GM20431 (cell line): ENCODE measurements at regions not wholly inside any gene's neighbourhood (a gene's known extent, or its start where the extent isn't known, plus 50 kb on each side); places are given as distances from the start of the nearest gene placed in this dataset.
"Not testable (repeated sequence)": the region's sequence is repeated elsewhere in the genome, so short reads cannot be mapped to it uniquely, and the experiment has no call there.

Experiments
- in situ Hi-C: fragments of 300-500 bp; cut with MseI, MboI; formaldehyde crosslinking; loops from one replicate; pipeline ENCODE4 v1.15.0; 2020; ENCODE audit warnings: low sequenced_read_pairs; ENCODE audit not compliant: unreplicated experiment

DNA sequence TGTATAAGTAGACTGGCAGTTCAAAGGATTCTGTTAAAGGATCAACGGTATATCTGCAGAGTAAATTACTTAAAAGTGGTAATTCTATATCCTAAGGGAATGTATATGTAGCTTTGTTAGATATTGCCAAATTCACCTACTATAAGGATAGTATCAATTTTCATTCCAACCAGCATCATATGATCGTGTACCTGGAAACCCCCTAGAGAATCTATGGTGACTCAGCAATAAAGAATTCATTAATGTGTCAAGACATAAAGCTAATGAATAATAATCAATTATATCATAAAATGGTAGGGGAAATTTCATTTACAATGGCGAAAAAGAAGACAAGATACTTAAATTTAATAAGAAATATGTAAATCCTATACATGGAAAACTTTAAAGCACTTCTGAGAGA lies 234.1 kb upstream of the ACTBL2 start:
- in situ Hi-C loops = no loop called here

DNA sequence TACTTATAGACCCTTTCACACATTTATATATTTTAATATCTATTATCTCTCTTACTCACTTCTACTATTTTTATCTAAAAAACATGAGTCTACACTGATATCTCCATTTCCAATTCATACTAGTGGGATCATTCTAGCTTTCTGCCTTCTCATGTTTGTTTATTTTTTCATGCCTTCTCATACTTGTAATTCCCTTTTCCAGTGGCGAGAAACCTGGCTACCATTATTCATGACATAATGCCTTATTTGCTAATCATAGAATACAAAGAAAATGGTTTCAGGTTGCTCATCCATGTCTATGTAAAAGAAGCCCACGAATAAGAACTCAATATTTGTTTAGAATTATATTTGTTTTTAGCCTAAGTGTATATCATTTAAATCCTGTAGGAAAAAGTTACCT lies 232.7 kb upstream of the ACTBL2 start:
- in situ Hi-C loops = no loop called here

DNA sequence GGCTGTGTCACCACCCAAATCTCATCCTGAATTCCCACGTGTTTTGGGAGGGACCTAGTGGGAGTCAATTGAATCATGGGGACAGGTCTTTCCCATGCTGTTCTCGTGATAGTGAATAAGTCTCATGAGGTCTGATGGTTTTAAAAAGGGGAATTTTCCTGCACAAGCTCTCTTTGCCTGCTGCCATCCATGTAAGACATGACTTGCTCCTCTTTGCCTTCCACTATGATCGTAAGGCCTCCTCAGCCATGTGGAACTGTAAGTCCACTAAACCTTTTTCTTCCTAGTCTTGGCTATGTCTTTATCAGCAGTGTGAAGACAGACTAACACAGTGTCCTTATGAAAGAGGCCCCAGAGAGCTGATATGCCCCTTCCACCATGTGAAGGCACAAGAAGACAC lies 230.9 kb upstream of the ACTBL2 start:
- in situ Hi-C loops = not testable (repeated sequence)

DNA sequence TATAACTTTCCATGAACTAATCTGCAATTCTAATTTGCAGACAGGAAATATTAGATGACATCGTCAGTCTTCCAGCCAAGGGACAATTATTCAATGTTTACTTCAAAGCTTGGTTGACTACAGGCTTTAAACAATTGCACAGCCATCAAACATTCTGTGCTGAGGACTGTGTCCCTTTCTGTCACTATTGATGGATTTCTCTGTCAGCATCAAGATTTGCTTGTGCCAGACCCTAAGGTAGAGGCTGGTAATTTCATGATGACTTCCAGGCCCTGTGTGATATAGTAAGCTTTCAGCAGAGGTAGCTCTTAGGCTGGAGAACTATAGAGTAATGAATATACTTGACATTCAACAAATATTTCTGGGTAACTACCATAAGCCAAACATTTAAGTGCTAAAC lies 229.3 kb upstream of the ACTBL2 start:
- in situ Hi-C loops = no loop called here

DNA sequence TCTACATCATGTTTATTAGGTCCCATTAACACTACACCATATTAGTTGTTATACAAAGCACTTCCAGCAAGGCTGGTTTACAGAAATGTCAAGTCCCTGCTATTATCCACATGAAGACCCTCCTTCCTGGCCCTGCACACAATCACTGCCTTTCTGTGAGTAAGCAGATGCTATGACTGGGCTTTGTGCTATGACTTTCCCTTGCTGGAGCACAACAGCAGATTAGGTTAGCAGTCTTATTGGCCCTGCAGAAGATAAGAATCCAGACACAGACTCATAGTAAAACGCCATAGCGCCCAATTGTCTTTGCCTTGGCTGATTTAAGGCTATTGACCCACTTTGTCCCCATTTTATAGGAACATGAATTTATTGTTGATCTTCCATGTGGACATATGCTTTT lies 228.9 kb upstream of the ACTBL2 start:
- in situ Hi-C loops = no loop called here

DNA sequence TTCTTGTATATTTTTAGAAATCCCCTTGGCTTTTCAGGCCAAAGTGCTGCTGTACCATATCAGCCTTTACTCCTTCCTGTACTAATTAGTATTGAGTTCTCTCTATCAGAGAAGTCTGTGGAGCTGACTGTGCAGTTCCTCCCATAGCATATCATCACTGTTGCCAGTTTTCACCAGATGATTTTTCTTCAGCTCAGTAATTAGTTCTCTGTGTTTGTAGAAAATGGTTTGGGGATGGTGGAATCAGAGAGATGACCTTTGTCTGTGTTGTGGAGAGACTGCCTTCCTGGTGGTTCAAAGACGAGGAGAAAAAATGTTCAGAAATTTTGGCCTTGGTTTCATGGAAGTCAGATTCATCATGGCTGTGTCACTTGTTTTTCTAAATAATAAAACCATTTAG lies 227.5 kb upstream of the ACTBL2 start:
- in situ Hi-C loops = no loop called here

DNA sequence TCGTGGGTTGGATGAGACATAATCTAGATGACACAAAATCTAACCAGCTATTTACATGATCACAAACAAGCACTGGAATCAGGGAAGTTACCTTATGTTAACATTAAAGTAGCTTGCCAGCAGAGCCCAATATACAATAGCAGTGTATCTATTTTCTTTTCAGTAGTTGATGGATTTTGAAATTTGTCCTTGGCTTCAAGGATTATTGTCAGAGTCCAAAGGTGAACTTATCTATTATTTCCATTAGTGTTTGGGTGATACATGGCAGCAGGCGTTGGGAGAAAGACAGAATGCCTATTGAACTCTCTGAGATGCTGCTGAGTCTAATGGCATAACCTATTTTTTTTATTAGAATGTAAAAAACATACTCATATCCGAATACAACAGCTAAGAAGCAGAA lies 223.2 kb upstream of the ACTBL2 start:
- in situ Hi-C loops = no loop called here

DNA sequence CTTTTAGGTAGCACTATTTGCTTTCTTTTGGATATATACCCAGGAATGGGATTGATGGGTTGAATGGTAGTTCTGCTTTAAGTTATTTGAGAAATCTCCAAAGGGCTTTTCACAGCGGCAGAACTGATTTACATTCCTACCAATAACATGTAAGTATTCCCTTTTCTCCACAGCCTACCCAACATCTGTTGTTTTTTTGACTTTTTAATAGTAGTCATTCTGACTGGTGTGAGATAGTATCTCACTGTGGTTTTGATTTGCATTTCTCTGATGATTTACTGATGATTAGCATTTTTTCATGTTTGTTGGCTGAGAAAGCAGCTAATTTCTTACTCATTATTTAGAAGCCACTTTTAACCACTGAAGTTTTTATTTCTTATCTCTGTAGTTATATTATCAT lies 221.1 kb upstream of the ACTBL2 start:
- in situ Hi-C loops = no loop called here

DNA sequence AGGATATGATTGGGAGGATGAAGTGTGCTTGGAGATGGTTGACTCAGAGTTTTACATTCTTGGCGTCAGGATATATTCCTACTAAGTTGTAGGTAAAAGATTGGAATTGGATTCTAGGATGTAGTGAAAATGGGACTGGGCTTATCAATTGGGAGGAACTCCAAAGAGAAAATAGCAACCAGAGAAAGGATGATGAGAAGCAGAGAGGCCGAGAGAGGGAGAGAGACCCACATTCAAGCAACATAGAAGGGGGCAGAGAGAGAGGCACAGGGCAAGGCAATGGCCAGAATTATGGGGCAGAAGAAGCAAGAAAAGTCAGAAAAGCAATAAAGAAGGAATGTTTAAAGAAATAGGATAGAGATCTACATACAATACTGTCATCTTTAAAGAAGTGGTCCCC lies 217.9 kb upstream of the ACTBL2 start:
- in situ Hi-C loops = no loop called here

DNA sequence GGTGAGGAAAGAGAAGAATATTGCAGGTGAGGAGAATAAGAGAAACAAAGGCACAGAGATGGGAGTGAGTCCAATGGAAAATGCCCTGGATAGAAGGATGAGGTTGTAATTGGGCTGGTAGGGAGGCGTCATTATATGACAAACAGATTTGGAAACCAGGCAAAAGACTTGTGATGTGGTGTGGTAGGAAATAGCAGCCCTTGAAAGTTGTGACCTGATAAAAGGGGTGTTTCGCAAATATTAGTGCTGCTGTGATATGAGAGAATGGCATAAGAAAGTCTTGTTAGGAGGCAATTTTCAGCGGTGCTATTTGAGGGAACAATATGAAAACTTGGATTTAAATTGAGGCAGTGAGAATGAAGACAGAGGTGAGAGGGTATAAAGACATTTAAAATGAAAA lies 217.5 kb upstream of the ACTBL2 start:
- in situ Hi-C loops = no loop called here

DNA sequence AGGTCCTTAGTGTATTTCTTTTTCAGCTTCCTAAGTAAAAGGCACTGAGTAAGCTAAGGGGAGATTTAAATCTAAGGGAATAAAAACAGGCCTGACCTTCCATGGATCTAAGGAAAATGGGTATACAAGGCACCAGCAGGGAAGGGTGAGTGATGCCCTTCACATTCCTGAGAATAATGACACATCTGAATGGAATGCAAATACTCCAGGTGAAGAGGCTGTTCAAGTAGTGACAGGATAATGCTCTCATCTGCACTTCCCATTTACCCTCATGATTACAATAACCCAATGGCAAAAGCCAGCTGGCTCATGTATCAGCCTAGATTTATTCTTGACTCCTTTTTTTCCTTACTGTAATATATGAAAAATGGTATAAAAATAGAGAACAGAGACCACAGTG lies 216.2 kb upstream of the ACTBL2 start:
- in situ Hi-C loops = no loop called here

DNA sequence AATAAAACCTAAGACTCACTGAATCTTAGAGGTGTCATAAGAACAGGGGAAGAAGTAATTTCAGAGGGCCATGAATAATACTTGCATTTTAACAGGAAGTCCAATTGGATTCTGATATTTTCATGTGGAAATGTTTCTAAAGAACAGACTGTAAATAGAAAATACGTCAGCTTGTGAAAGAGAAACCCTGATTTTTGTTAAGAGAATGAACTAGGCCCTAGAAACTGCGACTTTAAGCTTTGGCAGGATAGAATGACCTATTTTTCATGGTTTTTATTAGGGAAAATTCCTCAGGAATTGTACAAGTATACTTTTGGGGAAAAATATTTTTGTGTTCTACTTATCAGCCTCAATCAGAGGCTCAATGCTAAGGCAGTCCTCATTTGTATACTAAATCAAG lies 215.5 kb upstream of the ACTBL2 start:
- in situ Hi-C loops = no loop called here

DNA sequence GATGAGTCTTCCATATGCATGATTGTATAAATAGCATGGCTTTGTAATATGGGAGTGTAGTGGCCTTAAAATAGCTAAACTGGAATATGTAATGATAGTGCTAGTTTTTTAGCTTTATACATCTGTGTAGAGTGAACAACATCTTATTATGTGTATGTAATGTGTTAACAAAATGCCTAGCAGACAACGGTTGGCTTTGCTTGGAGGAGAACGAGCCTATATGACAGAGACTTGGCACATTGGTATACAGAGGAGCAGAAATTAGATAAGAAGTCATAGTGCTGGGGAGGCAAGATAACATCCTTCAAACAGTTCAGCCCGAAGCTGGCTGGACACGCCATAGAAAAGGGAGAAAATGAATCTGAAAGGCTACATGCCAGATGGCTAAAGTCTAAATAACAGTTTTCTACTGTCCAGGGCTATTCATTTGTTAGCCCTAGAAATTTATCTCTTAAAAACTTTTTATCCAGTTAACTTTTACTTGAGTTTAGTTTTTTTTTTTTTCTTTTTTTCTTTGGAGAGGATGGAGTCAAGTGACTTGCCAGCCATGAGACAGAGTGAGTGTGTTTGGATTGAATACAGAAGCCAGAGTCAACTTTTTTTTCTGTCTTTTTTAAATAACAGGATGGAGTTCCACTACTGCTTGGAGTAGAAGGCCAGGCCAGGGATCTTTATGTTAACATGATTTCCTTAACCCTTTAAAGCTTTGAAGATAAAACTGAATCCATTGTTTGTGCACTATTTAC lies 214.4 kb upstream of the ACTBL2 start:
- in situ Hi-C loops = no loop called here

DNA sequence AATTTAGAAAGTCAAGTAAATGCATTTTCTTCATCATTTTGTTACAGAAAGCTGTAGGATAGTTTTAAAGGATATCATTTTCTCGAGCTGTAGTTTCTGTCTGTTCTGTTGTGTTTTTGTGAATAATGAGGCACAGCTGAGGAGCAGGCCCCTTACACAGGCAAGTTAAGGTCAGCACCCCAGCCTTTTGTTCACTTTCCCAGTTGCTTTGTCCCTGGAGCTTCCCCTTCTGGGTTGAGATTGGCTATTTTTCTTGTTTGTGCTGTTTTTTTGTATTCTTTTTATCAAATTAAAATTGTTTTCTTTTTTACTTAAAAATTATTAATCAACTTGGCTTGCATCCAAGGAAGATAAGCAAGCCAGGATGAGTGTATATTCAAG lies 213.8 kb upstream of the ACTBL2 start:
- in situ Hi-C loops = no loop called here

DNA sequence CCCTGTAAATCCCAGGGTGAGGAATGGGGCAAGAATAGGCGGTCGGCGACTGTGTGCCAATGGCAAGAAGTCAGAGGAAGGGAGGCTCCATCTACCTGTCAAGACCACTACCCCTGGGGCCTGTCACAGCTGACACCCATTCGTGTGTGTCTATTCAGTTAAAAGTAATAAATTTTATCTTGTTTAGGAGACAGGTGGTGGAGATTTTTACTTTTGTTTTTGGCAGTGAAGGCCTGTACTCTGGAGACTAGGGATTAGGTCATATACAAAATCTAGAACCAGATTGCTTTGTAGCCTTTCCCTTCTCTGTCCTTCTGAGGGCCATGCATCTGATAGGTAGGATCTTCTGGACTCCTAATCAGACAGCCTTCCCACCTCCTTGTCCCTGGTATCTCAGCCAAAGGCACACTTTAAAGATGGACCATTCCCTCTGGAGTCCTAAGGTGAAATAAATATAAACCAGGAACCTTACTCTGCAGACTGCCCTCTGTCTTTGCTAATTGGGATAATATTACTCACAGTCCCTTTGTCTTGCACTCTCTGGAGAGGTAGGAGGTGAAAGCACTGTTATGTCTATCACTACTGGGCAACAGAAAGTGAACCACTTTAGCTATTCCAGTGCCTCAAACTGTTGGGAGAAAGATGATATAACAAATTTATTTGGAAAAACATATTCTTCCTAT lies 213.2 kb upstream of the ACTBL2 start:
- in situ Hi-C loops = no loop called here

DNA sequence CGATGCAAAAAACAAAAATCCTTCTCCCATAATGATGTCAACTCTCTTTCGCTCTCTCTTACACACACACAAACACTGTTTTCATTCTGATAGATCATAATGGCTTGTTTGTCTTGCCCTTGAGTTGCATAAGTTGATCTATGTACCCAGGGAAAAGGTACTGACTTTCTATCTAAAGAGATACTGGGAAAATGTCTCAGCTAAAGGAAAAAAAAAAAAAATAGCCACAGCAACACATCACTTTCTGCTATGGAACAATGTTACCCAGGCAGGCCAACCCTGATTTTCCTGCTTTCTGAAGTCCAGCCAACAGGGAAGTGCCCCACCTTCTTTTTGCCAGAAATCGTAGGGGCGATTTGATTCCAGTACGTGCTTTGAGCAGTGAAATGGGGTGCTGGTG lies 212.6 kb upstream of the ACTBL2 start:
- in situ Hi-C loops = no loop called here

DNA sequence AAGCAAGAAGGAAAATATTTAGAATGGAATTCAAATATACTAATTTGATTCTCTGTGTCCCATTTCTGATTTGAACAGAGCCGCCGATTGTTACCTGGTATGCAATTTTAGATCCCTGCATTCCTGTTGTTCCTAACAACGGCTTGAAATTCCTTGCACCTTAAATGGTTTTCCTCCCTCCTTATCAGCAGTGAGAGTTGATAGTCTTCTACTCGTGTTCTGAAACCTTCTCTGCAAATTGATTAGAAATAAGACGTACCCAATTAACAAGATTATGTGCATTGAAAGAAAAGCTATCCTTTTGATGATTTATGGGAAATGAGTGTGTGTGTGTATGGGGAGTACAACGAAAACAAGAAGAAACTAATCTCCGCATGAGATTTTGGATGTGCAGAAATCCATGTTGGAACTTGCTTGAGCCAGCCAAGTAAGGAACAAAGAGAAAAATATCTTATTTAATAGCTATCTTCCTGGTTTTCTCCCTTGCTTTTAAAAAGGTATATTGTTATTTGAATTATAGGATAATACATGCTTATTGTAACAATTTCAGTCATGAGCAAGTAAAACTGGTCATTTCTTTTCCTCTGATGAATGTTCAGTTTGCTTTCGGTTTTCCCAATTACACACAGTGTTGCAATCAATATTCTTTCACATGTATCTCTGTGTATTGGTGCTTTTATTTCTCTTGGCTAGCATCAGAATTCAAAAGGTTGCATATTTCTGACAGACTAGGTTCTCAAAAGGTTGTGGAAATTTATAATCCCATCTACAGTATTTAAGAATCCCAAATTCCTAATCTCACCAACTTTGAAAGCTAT lies 211.1 kb upstream of the ACTBL2 start:
- in situ Hi-C loops = no loop called here

DNA sequence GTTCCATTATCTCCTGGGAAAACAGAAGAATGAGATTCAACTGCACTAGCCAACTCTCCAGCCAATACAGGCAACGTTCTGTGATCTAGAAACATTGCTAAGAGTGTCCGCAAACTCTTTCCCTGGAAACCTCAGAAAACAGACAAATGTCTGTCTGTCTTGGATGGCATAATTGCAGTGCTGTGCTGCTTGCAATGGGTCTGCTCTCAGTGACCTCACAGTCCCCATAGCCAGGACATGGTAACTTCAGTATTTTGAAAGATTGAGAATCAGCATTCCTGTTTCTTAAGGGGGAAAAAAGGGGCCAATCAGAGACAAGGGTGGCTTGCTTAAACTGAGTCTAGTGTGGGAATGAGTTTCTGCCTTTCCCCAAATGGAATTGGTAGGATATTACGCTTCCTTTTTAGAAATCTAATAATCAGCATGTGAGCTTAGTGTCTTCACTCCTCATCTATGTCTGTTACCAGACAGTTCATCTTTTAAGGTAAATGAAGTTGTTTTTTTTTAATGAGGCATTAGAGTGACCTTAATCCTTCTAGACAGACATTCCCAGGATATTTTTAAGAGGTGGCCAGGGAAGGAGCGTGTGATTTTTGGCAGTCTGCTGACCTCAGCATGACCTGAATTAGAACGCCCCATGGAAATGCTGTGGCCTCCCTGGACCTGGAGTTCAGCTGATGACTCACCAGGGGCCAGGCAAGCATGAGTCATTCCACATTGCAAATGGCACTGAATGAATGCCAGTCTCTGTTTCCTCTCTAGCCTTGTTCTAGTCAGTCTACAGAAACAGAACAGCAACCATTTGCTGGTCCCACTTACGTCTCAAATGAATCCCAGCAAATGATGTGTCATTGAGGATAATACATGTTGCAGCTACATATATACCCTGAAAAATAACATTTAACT lies 210.2 kb upstream of the ACTBL2 start:
- in situ Hi-C loops = no loop called here

DNA sequence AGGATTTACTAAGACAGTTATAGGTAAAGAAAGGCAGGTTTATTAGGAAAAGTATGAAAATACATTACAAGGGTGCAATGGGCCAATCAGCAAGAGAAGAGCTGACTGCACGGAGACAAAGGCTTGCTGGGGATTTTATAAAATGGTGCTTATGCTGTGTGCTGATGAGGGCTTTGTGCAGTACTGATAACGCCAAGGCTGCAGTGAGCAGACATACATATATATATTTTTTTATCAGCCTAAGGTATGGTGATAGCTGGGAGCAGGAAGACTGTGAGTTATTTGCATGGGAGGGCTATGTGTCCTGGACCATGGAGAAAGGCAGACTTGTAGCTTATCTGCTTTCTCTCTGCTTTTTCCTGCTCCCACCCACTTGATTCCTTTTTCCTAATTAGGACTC lies 208.1 kb upstream of the ACTBL2 start:
- in situ Hi-C loops = no loop called here

DNA sequence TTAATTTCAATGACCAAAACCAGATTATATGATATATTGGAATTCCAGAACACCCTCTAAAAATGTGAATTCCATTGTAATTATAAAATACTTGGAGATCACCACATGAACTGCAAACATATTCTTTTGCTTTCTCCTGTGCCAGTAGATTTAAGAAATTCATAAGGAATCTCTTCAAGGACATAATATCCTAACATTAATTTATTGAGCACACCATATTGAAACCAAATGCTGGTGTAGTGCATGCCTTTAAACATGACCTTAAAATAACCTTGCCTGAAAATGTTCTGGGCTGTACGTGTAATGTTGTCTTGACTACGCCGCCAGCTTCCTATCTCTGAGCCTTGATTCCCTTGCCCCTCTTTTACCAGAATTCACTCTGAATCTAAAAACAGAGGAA lies 205.0 kb upstream of the ACTBL2 start:
- in situ Hi-C loops = no loop called here
